Keratinocyte (primary cell): ENCODE measurements at regions not wholly inside any gene's neighbourhood (a gene's known extent, or its start where the extent isn't known, plus 50 kb on each side); places are given as distances from the start of the nearest gene placed in this dataset.

Experiments used
- DNase-seq: peaks from one replicate; pipeline ENCODE4 v3.0.0-alpha.2; 2011; ENCODE audit warnings: low read depth, missing footprints, low spot score
- FAIRE-seq: peaks from 2 replicates; lab custom pipeline; 2011; peaks lifted over from hg19 to GRCh38; lab: Jason Lieb, UNC
- H2AFZ ChIP-seq: 2 replicates; pipeline ENCODE4 v1.6.0; 2012; ENCODE audit warnings: low read length, control low read depth, inconsistent platforms; ENCODE audit not compliant: control insufficient read depth
- H3K27ac ChIP-seq: 2 replicates; pipeline ENCODE4 v1.5.1; 2011; ENCODE audit warnings: low read length; ENCODE audit not compliant: control insufficient read depth, insufficient read depth
- H3K27me3 ChIP-seq: 3 replicates; pipeline ENCODE4 v1.6.0; 2011; ENCODE audit warnings: low read length; ENCODE audit not compliant: control insufficient read depth, insufficient read depth; ENCODE audit errors: extremely low read depth
- H3K36me3 ChIP-seq, 2 experiments: 2 replicates in 1 of 2; 3 replicates in 1 of 2; pipeline ENCODE4 v1.5.1; 2011; ENCODE audit warnings: low read length in 2 of 2, mild to moderate bottlenecking in 1 of 2; ENCODE audit not compliant: control insufficient read depth in 2 of 2, insufficient read depth in 2 of 2; ENCODE audit errors: extremely low read depth in 1 of 2
- H3K4me1 ChIP-seq: 3 replicates; pipeline ENCODE4 v1.5.1; 2011; ENCODE audit warnings: low read length; ENCODE audit not compliant: control insufficient read depth, insufficient read depth; ENCODE audit errors: extremely low read depth
- H3K4me2 ChIP-seq: 3 replicates; pipeline ENCODE4 v1.6.0; 2011; ENCODE audit warnings: low read depth, low read length; ENCODE audit not compliant: control insufficient read depth, insufficient read depth; ENCODE audit errors: extremely low read depth
- H3K4me3 ChIP-seq, 3 experiments: fragments of 200-600 bp in 1 of 3; sonication (generic) in 1 of 3; 2 replicates in 2 of 3; 3 replicates in 1 of 3; pipeline ENCODE4 v1.5.1; 2011 to 2016; ENCODE audit warnings: low read length in 3 of 3, mild to moderate bottlenecking in 3 of 3, control low read depth in 2 of 3, inconsistent platforms in 1 of 3, low read depth in 1 of 3, mixed read lengths in 1 of 3, mixed run types in 1 of 3, moderate library complexity in 1 of 3; ENCODE audit not compliant: control insufficient read depth in 2 of 3, insufficient read depth in 2 of 3; ENCODE audit errors: extremely low read depth in 1 of 3
- H3K79me2 ChIP-seq: 2 replicates; pipeline ENCODE4 v1.6.0; 2012; ENCODE audit warnings: low read length; ENCODE audit not compliant: control insufficient read depth, insufficient read depth
- H3K9ac ChIP-seq: 3 replicates; pipeline ENCODE4 v1.6.0; 2011; ENCODE audit warnings: low read length; ENCODE audit not compliant: control insufficient read depth, insufficient read depth; ENCODE audit errors: extremely low read depth
- H3K9me1 ChIP-seq: 3 replicates; pipeline ENCODE4 v1.6.0; 2011; ENCODE audit warnings: low read length; ENCODE audit not compliant: control insufficient read depth, insufficient read depth; ENCODE audit errors: extremely low read depth
- H3K9me3 ChIP-seq: 2 replicates; pipeline ENCODE4 v1.5.1; 2012; ENCODE audit warnings: low read depth, low read length; ENCODE audit not compliant: control insufficient read depth
- H4K20me1 ChIP-seq: 3 replicates; pipeline ENCODE4 v1.6.0; 2011; ENCODE audit warnings: low read length; ENCODE audit not compliant: control insufficient read depth, insufficient read depth; ENCODE audit errors: extremely low read depth
- CTCF ChIP-seq, 3 experiments: IDR thresholded peaks in 1 of 3; conservative IDR thresholded peaks in 1 of 3; optimal IDR thresholded peaks in 1 of 3; 2 replicates in 2 of 3; 3 replicates in 1 of 3; pipeline versions ENCODE3 to v1.5.1; 2011; ENCODE audit warnings: low read length in 3 of 3, mild to moderate bottlenecking in 3 of 3, moderate library complexity in 2 of 3, control low read depth in 1 of 3, inconsistent platforms in 1 of 3; ENCODE audit not compliant: insufficient read depth in 2 of 3; ENCODE audit errors: extremely low read depth in 1 of 3
- EZH2 ChIP-seq: IDR thresholded peaks from one replicate; pipeline ENCODE4 v1.6.1; 2012; ENCODE audit warnings: inconsistent platforms, mild to moderate bottlenecking, low read length, moderate library complexity
- dilution Hi-C: fragments of 300-500 bp; cut with MboI; formaldehyde crosslinking; loops from one replicate; pipeline ENCODE4 v1.7.0; 2020; ENCODE audit warnings: low sequenced_read_pairs; ENCODE audit not compliant: extremely low pct_ligation_motif_present

GRCh38 chr5:38031304-38031703 lies 191.5 kb upstream of the GDNF start:
- no peak for TF ChIP-seq CTCF (optimal IDR thresholded peaks at IDR 0.05 in 1 of 3, IDR thresholded peaks at IDR 0.05 in 1 of 3, conservative IDR thresholded peaks at IDR 0.05 in 1 of 3; ENCODE audit: extremely low read depth in 1 of 3, insufficient read depth in 2 of 3, low read length in 3 of 3)
- TF ChIP-seq EZH2 = no peak
- H3K9me1 ChIP-seq = peaks cover 2% of the 10 kb centered on the region
- no peak overlapping the region for H3K9ac ChIP-seq
- no peaks in the 10 kb centered on the region for H3K9me3 ChIP-seq
- H3K4me1 ChIP-seq = peaks cover 17% of the 10 kb centered on the region
- DNase-seq = no peak
- H2AFZ ChIP-seq = peak overlapping the region; percentile 18
- H3K36me3 ChIP-seq = no peaks in the 10 kb centered on the region
- H3K27ac ChIP-seq = no peak overlapping the region
- dilution Hi-C loops = no loop called here
- no peak overlapping the region for H3K4me2 ChIP-seq
- no peak overlapping the region for H3K4me3 ChIP-seq
- no peak for FAIRE-seq
- no peaks in the 10 kb centered on the region for H3K27me3 ChIP-seq
- H3K79me2 ChIP-seq = no peaks in the 10 kb centered on the region
- H4K20me1 ChIP-seq = no peaks in the 10 kb centered on the region

DNA sequence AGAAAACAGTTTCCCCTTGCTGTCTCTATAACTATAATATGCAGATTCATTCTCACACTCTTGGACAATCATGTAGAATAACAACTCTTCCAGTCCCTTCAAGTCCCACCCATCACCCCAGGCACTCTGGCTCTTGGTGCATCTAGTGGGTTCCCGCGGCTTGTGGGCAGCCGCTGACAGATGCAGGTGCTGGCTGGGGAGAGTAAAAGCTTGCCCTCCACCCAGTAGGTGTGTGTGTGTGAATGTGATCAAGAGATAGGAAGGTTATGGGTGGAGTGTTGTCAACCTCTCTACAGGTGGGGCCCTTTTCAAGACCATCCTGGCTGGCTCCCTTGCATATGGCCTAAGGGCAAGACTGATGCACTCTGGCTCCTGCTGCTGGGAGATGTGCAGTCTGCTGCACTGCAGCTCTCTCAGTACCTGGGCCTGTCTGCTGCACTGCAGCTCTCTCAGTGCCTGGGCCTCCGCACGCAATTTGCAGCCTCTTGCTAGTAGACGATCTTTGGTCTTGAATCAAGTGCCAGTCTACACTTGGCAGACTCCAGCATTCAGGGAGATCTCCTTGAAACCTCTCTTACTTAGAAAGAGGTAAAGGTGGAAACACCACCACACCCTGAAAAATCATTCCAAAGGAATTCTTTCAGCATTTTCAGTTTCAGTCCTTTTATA lies 189.7 kb upstream of the GDNF start:
- H3K36me3 ChIP-seq = no peaks in the 10 kb centered on the region
- H3K9me1 ChIP-seq = peaks cover 2% of the 10 kb centered on the region
- no peaks in the 10 kb centered on the region for H3K27me3 ChIP-seq
- dilution Hi-C loops = no loop called here
- no peaks in the 10 kb centered on the region for H3K9me3 ChIP-seq
- TF ChIP-seq CTCF (optimal IDR thresholded peaks at IDR 0.05 in 1 of 3, IDR thresholded peaks at IDR 0.05 in 1 of 3, conservative IDR thresholded peaks at IDR 0.05 in 1 of 3; ENCODE audit: extremely low read depth in 1 of 3, insufficient read depth in 2 of 3, low read length in 3 of 3) (no peak), EZH2 (no peak)
- H3K27ac ChIP-seq = no peak overlapping the region
- DNase-seq (peak; percentile 23), FAIRE-seq (peak; percentile 60)
- H3K4me3 ChIP-seq = no peak overlapping the region
- no peaks in the 10 kb centered on the region for H4K20me1 ChIP-seq
- peak overlapping the region; percentile 6 for H2AFZ ChIP-seq
- peak overlapping the region; percentile 61 for H3K4me2 ChIP-seq
- H3K4me1 ChIP-seq = peaks cover 17% of the 10 kb centered on the region
- no peaks in the 10 kb centered on the region for H3K79me2 ChIP-seq
- H3K9ac ChIP-seq = no peak overlapping the region
